ENCODE measurements at regions not wholly inside any gene's neighbourhood (a gene's known extent, or its start where the extent isn't known, plus 50 kb on each side); places are given as distances from the start of the nearest gene placed in this dataset.

GRCh38 chr10:85256481-85256880 lies 928.1 kb downstream of the CCSER2 start:
- no peak for FAIRE-seq

GRCh38 chr10:85259908-85260307 lies 931.5 kb downstream of the CCSER2 start:
- FAIRE-seq, result no peak

GRCh38 chr10:85262992-85263391 lies 934.6 kb downstream of the CCSER2 start:
- FAIRE-seq, result no peak

GRCh38 chr10:85265121-85265520 lies 936.7 kb downstream of the CCSER2 start:
- FAIRE-seq, result no peak

GRCh38 chr10:85266808-85267207 lies 938.4 kb downstream of the CCSER2 start:
- no peak for FAIRE-seq

GRCh38 chr10:85280014-85280413 lies 951.6 kb downstream of the CCSER2 start:
- FAIRE-seq, result no peak

- no peak for FAIRE-seq
Measured at GRCh38 chr10:85284778-85285770, 956.7 kb downstream of the CCSER2 start.

- no peak for FAIRE-seq
Measured at GRCh38 chr10:85293483-85293882, 965.1 kb downstream of the CCSER2 start.

- no peak for FAIRE-seq
Measured at GRCh38 chr10:85311613-85312337, 983.4 kb downstream of the CCSER2 start.

- no peak for FAIRE-seq
Measured at GRCh38 chr10:85315657-85316056, 987.3 kb downstream of the CCSER2 start.

- FAIRE-seq, result no peak
Measured at GRCh38 chr10:85316276-85316675, 987.9 kb downstream of the CCSER2 start.

- no peak for FAIRE-seq
Measured at GRCh38 chr10:85317827-85318226, 989.4 kb downstream of the CCSER2 start.

GRCh38 chr10:85318809-85319807 lies 990.7 kb downstream of the CCSER2 start:
- FAIRE-seq, result no peak

- no peak for FAIRE-seq
Measured at GRCh38 chr10:85319826-85320225, 991.4 kb downstream of the CCSER2 start.

- no peak for FAIRE-seq
Measured at GRCh38 chr10:85333594-85333993, 1005.2 kb downstream of the CCSER2 start.

GRCh38 chr10:85362401-85362800 lies 1004.2 kb downstream of the GRID1 start:
- no peak for FAIRE-seq

- no peak for FAIRE-seq
Measured at GRCh38 chr10:85377029-85377806, 989.4 kb downstream of the GRID1 start.

GRCh38 chr10:85379338-85379737 lies 987.3 kb downstream of the GRID1 start:
- no peak for FAIRE-seq

- FAIRE-seq, result no peak
Measured at GRCh38 chr10:85400981-85401695, 965.5 kb downstream of the GRID1 start.

GRCh38 chr10:85402541-85402940 lies 964.1 kb downstream of the GRID1 start:
- no peak for FAIRE-seq

GRCh38 chr10:85407088-85407487 lies 959.5 kb downstream of the GRID1 start:
- FAIRE-seq, result no peak
